WTC11 (cell line): ENCODE measurements at regions not wholly inside any gene's neighbourhood (a gene's known extent, or its start where the extent isn't known, plus 50 kb on each side); places are given as distances from the start of the nearest gene placed in this dataset.

Experiments
- RELA ChIP-seq: sonication (generic); formaldehyde crosslinking; IDR thresholded peaks from 2 replicates; pipeline ENCODE4 v1.8.1; 2022; ENCODE audit warnings: missing genetic modification reagents, mild to moderate bottlenecking, borderline replicate concordance
- SMAD3 ChIP-seq: sonication (generic); formaldehyde crosslinking; IDR thresholded peaks from 2 replicates; pipeline ENCODE4 v1.8.0; 2022; ENCODE audit warnings: missing genetic modification reagents, mild to moderate bottlenecking, borderline replicate concordance
- TF ChIP-seq, protein P1 (sequence below): fragments of 200-600 bp; IDR thresholded peaks from 2 replicates; pipeline ENCODE4 v1.8.0; 2022; ENCODE audit warnings: antibody characterized with exemption
- TF ChIP-seq, protein P2 (sequence below): fragments of 250-450 bp; sonication (Bioruptor Pico); IDR thresholded peaks from 2 replicates; pipeline ENCODE4 v1.9.0; 2021; ENCODE audit warnings: mild to moderate bottlenecking
- TF ChIP-seq, protein P3 (sequence below): sonication (generic); formaldehyde crosslinking; IDR thresholded peaks from 2 replicates; pipeline ENCODE4 v1.8.1; 2022; ENCODE audit warnings: mild to moderate bottlenecking, moderate library complexity, missing genetic modification reagents
- TF ChIP-seq, protein P4 (sequence below): sonication (generic); formaldehyde crosslinking; IDR thresholded peaks from 2 replicates; pipeline ENCODE4 v1.8.1; 2022; ENCODE audit warnings: low read depth, missing genetic modification reagents, borderline replicate concordance

DNA sequence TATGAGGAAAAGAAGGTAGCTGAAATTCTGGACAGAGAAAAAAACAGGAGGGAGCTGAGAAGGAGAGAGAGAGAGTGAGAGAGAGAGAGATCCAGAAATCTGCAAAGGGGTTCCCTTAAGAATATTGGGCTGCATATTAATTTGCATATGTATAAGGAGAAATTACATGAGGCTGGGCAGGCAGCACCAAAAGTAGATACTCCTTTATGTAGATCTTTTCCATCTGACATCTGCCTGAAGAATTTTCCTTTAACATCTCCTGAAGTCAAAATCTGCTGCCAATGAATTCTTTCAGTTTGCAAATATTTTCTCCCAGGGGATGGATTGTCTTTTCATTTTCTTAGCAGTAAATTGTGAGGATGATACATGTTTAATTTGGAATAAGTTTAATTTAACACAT lies 1365.3 kb downstream of the GATA3 start:
- TF ChIP-seq, protein P1, sequence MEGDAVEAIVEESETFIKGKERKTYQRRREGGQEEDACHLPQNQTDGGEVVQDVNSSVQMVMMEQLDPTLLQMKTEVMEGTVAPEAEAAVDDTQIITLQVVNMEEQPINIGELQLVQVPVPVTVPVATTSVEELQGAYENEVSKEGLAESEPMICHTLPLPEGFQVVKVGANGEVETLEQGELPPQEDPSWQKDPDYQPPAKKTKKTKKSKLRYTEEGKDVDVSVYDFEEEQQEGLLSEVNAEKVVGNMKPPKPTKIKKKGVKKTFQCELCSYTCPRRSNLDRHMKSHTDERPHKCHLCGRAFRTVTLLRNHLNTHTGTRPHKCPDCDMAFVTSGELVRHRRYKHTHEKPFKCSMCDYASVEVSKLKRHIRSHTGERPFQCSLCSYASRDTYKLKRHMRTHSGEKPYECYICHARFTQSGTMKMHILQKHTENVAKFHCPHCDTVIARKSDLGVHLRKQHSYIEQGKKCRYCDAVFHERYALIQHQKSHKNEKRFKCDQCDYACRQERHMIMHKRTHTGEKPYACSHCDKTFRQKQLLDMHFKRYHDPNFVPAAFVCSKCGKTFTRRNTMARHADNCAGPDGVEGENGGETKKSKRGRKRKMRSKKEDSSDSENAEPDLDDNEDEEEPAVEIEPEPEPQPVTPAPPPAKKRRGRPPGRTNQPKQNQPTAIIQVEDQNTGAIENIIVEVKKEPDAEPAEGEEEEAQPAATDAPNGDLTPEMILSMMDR: no peak
- TF ChIP-seq, protein P2, sequence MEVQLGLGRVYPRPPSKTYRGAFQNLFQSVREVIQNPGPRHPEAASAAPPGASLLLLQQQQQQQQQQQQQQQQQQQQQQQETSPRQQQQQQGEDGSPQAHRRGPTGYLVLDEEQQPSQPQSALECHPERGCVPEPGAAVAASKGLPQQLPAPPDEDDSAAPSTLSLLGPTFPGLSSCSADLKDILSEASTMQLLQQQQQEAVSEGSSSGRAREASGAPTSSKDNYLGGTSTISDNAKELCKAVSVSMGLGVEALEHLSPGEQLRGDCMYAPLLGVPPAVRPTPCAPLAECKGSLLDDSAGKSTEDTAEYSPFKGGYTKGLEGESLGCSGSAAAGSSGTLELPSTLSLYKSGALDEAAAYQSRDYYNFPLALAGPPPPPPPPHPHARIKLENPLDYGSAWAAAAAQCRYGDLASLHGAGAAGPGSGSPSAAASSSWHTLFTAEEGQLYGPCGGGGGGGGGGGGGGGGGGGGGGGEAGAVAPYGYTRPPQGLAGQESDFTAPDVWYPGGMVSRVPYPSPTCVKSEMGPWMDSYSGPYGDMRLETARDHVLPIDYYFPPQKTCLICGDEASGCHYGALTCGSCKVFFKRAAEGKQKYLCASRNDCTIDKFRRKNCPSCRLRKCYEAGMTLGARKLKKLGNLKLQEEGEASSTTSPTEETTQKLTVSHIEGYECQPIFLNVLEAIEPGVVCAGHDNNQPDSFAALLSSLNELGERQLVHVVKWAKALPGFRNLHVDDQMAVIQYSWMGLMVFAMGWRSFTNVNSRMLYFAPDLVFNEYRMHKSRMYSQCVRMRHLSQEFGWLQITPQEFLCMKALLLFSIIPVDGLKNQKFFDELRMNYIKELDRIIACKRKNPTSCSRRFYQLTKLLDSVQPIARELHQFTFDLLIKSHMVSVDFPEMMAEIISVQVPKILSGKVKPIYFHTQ (CRISPR knock-in tag): no peak
- TF ChIP-seq RELA (no peak), SMAD3 (no peak)
- TF ChIP-seq, protein P3, sequence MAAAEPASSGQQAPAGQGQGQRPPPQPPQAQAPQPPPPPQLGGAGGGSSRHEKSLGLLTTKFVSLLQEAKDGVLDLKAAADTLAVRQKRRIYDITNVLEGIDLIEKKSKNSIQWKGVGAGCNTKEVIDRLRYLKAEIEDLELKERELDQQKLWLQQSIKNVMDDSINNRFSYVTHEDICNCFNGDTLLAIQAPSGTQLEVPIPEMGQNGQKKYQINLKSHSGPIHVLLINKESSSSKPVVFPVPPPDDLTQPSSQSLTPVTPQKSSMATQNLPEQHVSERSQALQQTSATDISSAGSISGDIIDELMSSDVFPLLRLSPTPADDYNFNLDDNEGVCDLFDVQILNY (CRISPR knock-in tag): no peak
- TF ChIP-seq, protein P4, sequence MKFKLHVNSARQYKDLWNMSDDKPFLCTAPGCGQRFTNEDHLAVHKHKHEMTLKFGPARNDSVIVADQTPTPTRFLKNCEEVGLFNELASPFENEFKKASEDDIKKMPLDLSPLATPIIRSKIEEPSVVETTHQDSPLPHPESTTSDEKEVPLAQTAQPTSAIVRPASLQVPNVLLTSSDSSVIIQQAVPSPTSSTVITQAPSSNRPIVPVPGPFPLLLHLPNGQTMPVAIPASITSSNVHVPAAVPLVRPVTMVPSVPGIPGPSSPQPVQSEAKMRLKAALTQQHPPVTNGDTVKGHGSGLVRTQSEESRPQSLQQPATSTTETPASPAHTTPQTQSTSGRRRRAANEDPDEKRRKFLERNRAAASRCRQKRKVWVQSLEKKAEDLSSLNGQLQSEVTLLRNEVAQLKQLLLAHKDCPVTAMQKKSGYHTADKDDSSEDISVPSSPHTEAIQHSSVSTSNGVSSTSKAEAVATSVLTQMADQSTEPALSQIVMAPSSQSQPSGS: no peak
